Ishikawa (cell line): ENCODE measurements at regions not wholly inside any gene's neighbourhood (a gene's known extent, or its start where the extent isn't known, plus 50 kb on each side); places are given as distances from the start of the nearest gene placed in this dataset.

Source experiments
- CEBPB ChIP-seq: IDR thresholded peaks from 2 replicates; pipeline ENCODE4 v1.6.1; 2012
- CREB1 ChIP-seq: IDR thresholded peaks from 2 replicates; pipeline ENCODE4 v1.6.1; 2012; ENCODE audit warnings: low read depth
- EGR1 ChIP-seq: IDR thresholded peaks from 2 replicates; pipeline ENCODE4 v1.6.1; 2012
- EP300 ChIP-seq: IDR thresholded peaks from 2 replicates; pipeline ENCODE4 v1.6.1; 2012; ENCODE audit warnings: borderline replicate concordance
- FOXM1 ChIP-seq: IDR thresholded peaks from 2 replicates; pipeline ENCODE4 v1.6.1; 2012; ENCODE audit warnings: low read depth, borderline replicate concordance
- MAX ChIP-seq: IDR thresholded peaks from 2 replicates; pipeline ENCODE4 v1.6.1; 2012
- NFIC ChIP-seq: IDR thresholded peaks from 2 replicates; pipeline ENCODE4 v1.6.1; 2012
- RAD21 ChIP-seq: IDR thresholded peaks from 2 replicates; pipeline ENCODE4 v1.6.1; 2012; ENCODE audit warnings: low read depth
- TAF1 ChIP-seq: IDR thresholded peaks from 2 replicates; pipeline ENCODE4 v1.6.1; 2012; ENCODE audit warnings: low read depth, mild to moderate bottlenecking
- TCF12 ChIP-seq: IDR thresholded peaks from 2 replicates; pipeline ENCODE4 v1.6.1; 2012; ENCODE audit warnings: low read depth
- TEAD4 ChIP-seq: IDR thresholded peaks from 2 replicates; pipeline ENCODE4 v1.6.1; 2012
- USF1 ChIP-seq: IDR thresholded peaks from 2 replicates; pipeline ENCODE4 v1.6.1; 2012
- YY1 ChIP-seq: IDR thresholded peaks from 2 replicates; pipeline ENCODE4 v1.6.1; 2012; ENCODE audit warnings: low read depth
- ZBTB7A ChIP-seq: IDR thresholded peaks from 2 replicates; pipeline ENCODE4 v1.6.1; 2012; ENCODE audit warnings: low read depth
- TF ChIP-seq, protein P1 (sequence below): IDR thresholded peaks from 2 replicates; pipeline ENCODE4 v1.6.1; 2012; ENCODE audit warnings: low read depth, mild to moderate bottlenecking

DNA sequence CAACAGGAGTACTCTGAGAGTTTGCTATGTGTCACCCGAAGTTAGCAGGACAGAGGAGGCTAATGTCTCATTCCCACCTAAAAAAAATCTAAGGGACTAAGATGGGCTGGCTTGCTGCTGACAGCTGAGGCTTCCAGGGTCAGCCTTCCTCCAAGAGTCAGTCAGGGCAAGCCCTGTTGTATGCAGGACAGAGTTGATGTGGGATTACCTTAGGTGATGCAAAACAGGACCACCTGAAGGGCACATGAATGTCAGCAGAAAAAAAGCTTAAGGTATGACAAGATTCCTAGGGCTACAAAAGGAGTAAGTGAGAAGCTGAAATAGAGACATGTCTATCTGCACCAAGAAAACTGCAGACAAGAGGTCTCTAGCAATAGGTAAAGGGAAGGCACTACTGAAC lies 151.5 kb downstream of the NHLRC3 start:
- TF ChIP-seq EGR1 = no peak
- TF ChIP-seq, protein P1, sequence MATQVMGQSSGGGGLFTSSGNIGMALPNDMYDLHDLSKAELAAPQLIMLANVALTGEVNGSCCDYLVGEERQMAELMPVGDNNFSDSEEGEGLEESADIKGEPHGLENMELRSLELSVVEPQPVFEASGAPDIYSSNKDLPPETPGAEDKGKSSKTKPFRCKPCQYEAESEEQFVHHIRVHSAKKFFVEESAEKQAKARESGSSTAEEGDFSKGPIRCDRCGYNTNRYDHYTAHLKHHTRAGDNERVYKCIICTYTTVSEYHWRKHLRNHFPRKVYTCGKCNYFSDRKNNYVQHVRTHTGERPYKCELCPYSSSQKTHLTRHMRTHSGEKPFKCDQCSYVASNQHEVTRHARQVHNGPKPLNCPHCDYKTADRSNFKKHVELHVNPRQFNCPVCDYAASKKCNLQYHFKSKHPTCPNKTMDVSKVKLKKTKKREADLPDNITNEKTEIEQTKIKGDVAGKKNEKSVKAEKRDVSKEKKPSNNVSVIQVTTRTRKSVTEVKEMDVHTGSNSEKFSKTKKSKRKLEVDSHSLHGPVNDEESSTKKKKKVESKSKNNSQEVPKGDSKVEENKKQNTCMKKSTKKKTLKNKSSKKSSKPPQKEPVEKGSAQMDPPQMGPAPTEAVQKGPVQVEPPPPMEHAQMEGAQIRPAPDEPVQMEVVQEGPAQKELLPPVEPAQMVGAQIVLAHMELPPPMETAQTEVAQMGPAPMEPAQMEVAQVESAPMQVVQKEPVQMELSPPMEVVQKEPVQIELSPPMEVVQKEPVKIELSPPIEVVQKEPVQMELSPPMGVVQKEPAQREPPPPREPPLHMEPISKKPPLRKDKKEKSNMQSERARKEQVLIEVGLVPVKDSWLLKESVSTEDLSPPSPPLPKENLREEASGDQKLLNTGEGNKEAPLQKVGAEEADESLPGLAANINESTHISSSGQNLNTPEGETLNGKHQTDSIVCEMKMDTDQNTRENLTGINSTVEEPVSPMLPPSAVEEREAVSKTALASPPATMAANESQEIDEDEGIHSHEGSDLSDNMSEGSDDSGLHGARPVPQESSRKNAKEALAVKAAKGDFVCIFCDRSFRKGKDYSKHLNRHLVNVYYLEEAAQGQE = no peak
- TF ChIP-seq TEAD4 = no peak
- no peak for TF ChIP-seq ZBTB7A
- TF ChIP-seq CREB1 = no peak
- TF ChIP-seq FOXM1 = no peak
- TF ChIP-seq TAF1 = no peak
- no peak for TF ChIP-seq YY1
- TF ChIP-seq TCF12 = no peak
- TF ChIP-seq CEBPB = no peak
- TF ChIP-seq RAD21 = no peak
- no peak for TF ChIP-seq USF1
- no peak for TF ChIP-seq NFIC
- TF ChIP-seq EP300 = no peak
- no peak for TF ChIP-seq MAX

DNA sequence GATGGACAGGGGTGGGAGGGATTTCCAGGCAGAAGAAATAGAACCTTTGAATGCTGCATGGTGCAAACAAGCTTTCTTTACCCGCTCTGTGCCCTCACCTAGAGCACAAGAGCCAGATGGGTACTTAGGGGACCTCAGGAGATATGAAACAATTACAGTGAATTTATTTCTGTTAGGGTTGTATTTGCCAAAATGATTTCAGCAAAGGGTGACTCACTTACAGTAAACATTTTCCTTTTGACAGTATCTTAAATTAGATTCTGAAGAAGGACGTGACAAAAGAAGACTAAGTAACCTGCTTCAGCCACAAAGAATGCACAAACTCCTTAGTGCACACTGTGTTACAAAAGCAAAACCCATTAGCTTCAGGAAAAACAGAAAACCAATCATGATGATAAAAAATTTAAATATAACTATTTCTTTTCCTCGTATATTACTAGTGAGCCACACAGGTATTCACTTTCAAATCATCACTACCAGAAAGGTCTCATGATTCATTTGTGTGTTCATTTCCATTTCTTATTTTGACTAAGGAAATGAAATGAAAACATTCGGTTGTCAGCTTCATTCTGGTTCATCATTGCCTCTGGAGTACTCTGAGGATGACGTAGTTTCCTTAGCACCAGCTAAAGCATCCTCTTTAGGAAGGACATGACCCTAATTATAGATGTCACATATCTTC lies 158.8 kb downstream of the NHLRC3 start:
- no peak for TF ChIP-seq FOXM1
- TF ChIP-seq EGR1 = no peak
- TF ChIP-seq EP300 = no peak
- TF ChIP-seq, protein P1 = no peak
- no peak for TF ChIP-seq TAF1
- no peak for TF ChIP-seq YY1
- no peak for TF ChIP-seq ZBTB7A
- TF ChIP-seq USF1 = no peak
- no peak for TF ChIP-seq MAX
- no peak for TF ChIP-seq TCF12
- TF ChIP-seq RAD21 = no peak
- no peak for TF ChIP-seq CREB1
- TF ChIP-seq CEBPB = no peak
- no peak for TF ChIP-seq TEAD4
- TF ChIP-seq NFIC = no peak

- no peak for TF ChIP-seq EP300
- TF ChIP-seq CREB1 = no peak
- no peak for TF ChIP-seq EGR1
- TF ChIP-seq, protein P1 = no peak
- no peak for TF ChIP-seq NFIC
- no peak for TF ChIP-seq YY1
- TF ChIP-seq TAF1 = no peak
- no peak for TF ChIP-seq CEBPB
- no peak for TF ChIP-seq TEAD4
- no peak for TF ChIP-seq TCF12
- no peak for TF ChIP-seq FOXM1
- TF ChIP-seq RAD21 = no peak
- no peak for TF ChIP-seq ZBTB7A
These were observed 159.4 kb downstream of the NHLRC3 start for GRCh38 chr13:39197647-39198007.

GRCh38 chr13:39200249-39200910 lies 162.1 kb downstream of the NHLRC3 start:
- TF ChIP-seq EP300 (no peak), YY1 (no peak), TCF12 (no peak), CEBPB (no peak), FOXM1 (no peak), ZBTB7A (no peak), NFIC (no peak), RAD21 (no peak), EGR1 (no peak), CREB1 (no peak)
- TF ChIP-seq, protein P1 = no peak
